Stimulated activated naive CD4-positive, alpha-beta T cell (primary cell): ENCODE measurements at regions not wholly inside any gene's neighbourhood (a gene's known extent, or its start where the extent isn't known, plus 50 kb on each side); places are given as distances from the start of the nearest gene placed in this dataset.
A peak's percentile ranks its signal among the peaks of the same experiment; 100 is the strongest.
"Not testable (repeated sequence)": the region's sequence is repeated elsewhere in the genome, so short reads cannot be mapped to it uniquely, and the experiment has no call there.

Experiments used
- DNase-seq, 6 experiments: peaks; one replicate each; lab custom pipeline; 2025; lab: John Stamatoyannopoulos, UW

GRCh38 chr3:75126556-75126955, 512.1 kb upstream of the CNTN3 start:
- DNase-seq, result no peak

- no peak for DNase-seq
These were observed 514.6 kb upstream of the CNTN3 start for GRCh38 chr3:75129101-75129500.

- no peak for DNase-seq
These were observed 521.8 kb upstream of the CNTN3 start for GRCh38 chr3:75136100-75136897.

GRCh38 chr3:75138345-75138744, 523.9 kb upstream of the CNTN3 start:
- no peak for DNase-seq

- DNase-seq, result no peak
These were observed 523.1 kb upstream of the FRG2C start for GRCh38 chr3:75140904-75141615.

- no peak for DNase-seq
These were observed 519.7 kb upstream of the FRG2C start for GRCh38 chr3:75144406-75144805.

GRCh38 chr3:75171630-75172230, 492.4 kb upstream of the FRG2C start:
- DNase-seq, result no peak

GRCh38 chr3:75176937-75177336, 487.2 kb upstream of the FRG2C start:
- no peak for DNase-seq

GRCh38 chr3:75180235-75180944, 483.7 kb upstream of the FRG2C start:
- no peak for DNase-seq

- DNase-seq, result no peak
These were observed 483.2 kb upstream of the FRG2C start for GRCh38 chr3:75180945-75181298.

GRCh38 chr3:75188962-75189361, 475.2 kb upstream of the FRG2C start:
- no peak for DNase-seq

GRCh38 chr3:75192146-75192616, 471.9 kb upstream of the FRG2C start:
- DNase-seq, result peak in 4 of 6 experiments; percentile 4 to 38 (median 6)

- DNase-seq, result no peak
These were observed 470.3 kb upstream of the FRG2C start for GRCh38 chr3:75193797-75194196.

- not testable (repeated sequence) for DNase-seq
These were observed 449.8 kb upstream of the FRG2C start for GRCh38 chr3:75214332-75214731.

GRCh38 chr3:75218577-75218976, 445.6 kb upstream of the FRG2C start:
- no peak for DNase-seq

- no peak for DNase-seq
These were observed 443.2 kb upstream of the FRG2C start for GRCh38 chr3:75220932-75221331.

GRCh38 chr3:75224412-75224811, 439.7 kb upstream of the FRG2C start:
- no peak for DNase-seq

- DNase-seq, result no peak
These were observed 431.9 kb upstream of the FRG2C start for GRCh38 chr3:75232216-75232615.

GRCh38 chr3:75235631-75236030, 428.5 kb upstream of the FRG2C start:
- no peak for DNase-seq

- no peak for DNase-seq
These were observed 427.1 kb upstream of the FRG2C start for GRCh38 chr3:75237053-75237452.

- DNase-seq, result no peak
These were observed 426.7 kb upstream of the FRG2C start for GRCh38 chr3:75237477-75237876.

GRCh38 chr3:75241226-75241962, 422.7 kb upstream of the FRG2C start:
- not testable (repeated sequence) for DNase-seq
